ENCODE measurements at regions not wholly inside any gene's neighbourhood (a gene's known extent, or its start where the extent isn't known, plus 50 kb on each side); places are given as distances from the start of the nearest gene placed in this dataset.

GRCh38 chr20:43305749-43306148, 116.0 kb upstream of the PTPRT start:
- no peak for TF ChIP-seq EZH2 (IDR thresholded peaks at IDR 0.05; ENCODE audit: borderline replicate concordance, low read depth, low read length, poor library complexity, severe bottlenecking)
- no peak for TF ChIP-seq CTCF (conservative IDR thresholded peaks at IDR 0.05; ENCODE audit: low read depth, low read length)
- no TSS peak for BruUV-seq (replicated peaks)

GRCh38 chr20:43304598-43304997, 114.9 kb upstream of the PTPRT start:
- POLR2A ChIA-PET (ENCODE audit: low non-redundant PET): no interaction called here
- TF ChIP-seq CTCF (conservative IDR thresholded peaks at IDR 0.05; ENCODE audit: low read depth, low read length) (no peak), EZH2 (IDR thresholded peaks at IDR 0.05; ENCODE audit: borderline replicate concordance, low read depth, low read length, poor library complexity, severe bottlenecking) (no peak)
- Histone ChIP-seq H3K27me3 (replicated peaks; ENCODE audit: insufficient read depth, low read depth, low read length, poor library complexity) (peaks cover 12% of the 10 kb centered on the region), H3K4me1 (ENCODE audit: insufficient read depth, low read length, poor library complexity, severe bottlenecking) (no peaks in the 10 kb centered on the region), H3K9me3 (ENCODE audit: low read depth, low read length, poor library complexity, severe bottlenecking) (no peaks in the 10 kb centered on the region), H3K36me3 (ENCODE audit: insufficient read depth, low read length, poor library complexity, severe bottlenecking) (no peaks in the 10 kb centered on the region), H3K27ac (ENCODE audit: low read depth, low read length, poor library complexity, severe bottlenecking) (no peak overlapping the region), H3K4me3 (ENCODE audit: low read depth, low read length, poor library complexity, severe bottlenecking) (no peak overlapping the region)
- CTCF ChIA-PET: no interaction called here
- no peak for DNase-seq (ENCODE audit: low spot score)
- intact Hi-C loops (cut with micrococcal nuclease; ENCODE audit: unreplicated experiment): no loop called here
- no TSS peak for BruUV-seq (replicated peaks)

More at GRCh38 chr20:43305749-43306148, 116.0 kb upstream of the PTPRT start:
- DNase-seq (ENCODE audit: low spot score): no peak
- ChIA-PET POLR2A (ENCODE audit: low non-redundant PET) (no interaction called here), CTCF (interaction anchor here (0.5 kb wide), 1 partner anchor 8 kb away, joined by 3 read pairs; no protein-coding TSS in a partner anchor)
- Histone ChIP-seq H3K27ac (ENCODE audit: low read depth, low read length, poor library complexity, severe bottlenecking) (no peak overlapping the region), H3K4me3 (ENCODE audit: low read depth, low read length, poor library complexity, severe bottlenecking) (no peak overlapping the region), H3K27me3 (replicated peaks; ENCODE audit: insufficient read depth, low read depth, low read length, poor library complexity) (peaks cover 15% of the 10 kb centered on the region), H3K36me3 (ENCODE audit: insufficient read depth, low read length, poor library complexity, severe bottlenecking) (no peaks in the 10 kb centered on the region), H3K9me3 (ENCODE audit: low read depth, low read length, poor library complexity, severe bottlenecking) (no peaks in the 10 kb centered on the region), H3K4me1 (ENCODE audit: insufficient read depth, low read length, poor library complexity, severe bottlenecking) (no peaks in the 10 kb centered on the region)
- intact Hi-C loops (cut with micrococcal nuclease; ENCODE audit: unreplicated experiment): no loop called here

- intact Hi-C loops (cut with micrococcal nuclease; ENCODE audit: unreplicated experiment): no loop called here
- Histone ChIP-seq H3K27ac (ENCODE audit: low read depth, low read length, poor library complexity, severe bottlenecking) (no peak overlapping the region), H3K9me3 (ENCODE audit: low read depth, low read length, poor library complexity, severe bottlenecking) (no peaks in the 10 kb centered on the region), H3K4me1 (ENCODE audit: insufficient read depth, low read length, poor library complexity, severe bottlenecking) (no peaks in the 10 kb centered on the region), H3K27me3 (replicated peaks; ENCODE audit: insufficient read depth, low read depth, low read length, poor library complexity) (peaks cover 9% of the 10 kb centered on the region), H3K4me3 (ENCODE audit: low read depth, low read length, poor library complexity, severe bottlenecking) (no peak overlapping the region), H3K36me3 (ENCODE audit: insufficient read depth, low read length, poor library complexity, severe bottlenecking) (no peaks in the 10 kb centered on the region)
- ChIA-PET CTCF (no interaction called here), POLR2A (ENCODE audit: low non-redundant PET) (no interaction called here)
- no TSS peak for BruUV-seq (replicated peaks)
- no peak for DNase-seq (ENCODE audit: low spot score)
- TF ChIP-seq EZH2 (IDR thresholded peaks at IDR 0.05; ENCODE audit: borderline replicate concordance, low read depth, low read length, poor library complexity, severe bottlenecking) (no peak), CTCF (conservative IDR thresholded peaks at IDR 0.05; ENCODE audit: low read depth, low read length) (no peak)
Observed at GRCh38 chr20:43302936-43303335, 113.2 kb upstream of the PTPRT start.
